IPS-18a (cell line): ENCODE measurements at regions not wholly inside any gene's neighbourhood (a gene's known extent, or its start where the extent isn't known, plus 50 kb on each side); places are given as distances from the start of the nearest gene placed in this dataset.
"Not testable (repeated sequence)": the region's sequence is repeated elsewhere in the genome, so short reads cannot be mapped to it uniquely, and the experiment has no call there.

ENCODE experiments used
- H3K27ac ChIP-seq: one replicate; pipeline ENCODE4 v1.5.1; 2013; ENCODE audit warnings: low read length
- H3K27me3 ChIP-seq: one replicate; pipeline ENCODE4 v1.6.1; 2013; ENCODE audit warnings: mild to moderate bottlenecking, low read length; ENCODE audit not compliant: control insufficient read depth, insufficient read depth
- H3K36me3 ChIP-seq: one replicate; pipeline ENCODE4 v1.6.1; 2013; ENCODE audit warnings: low read depth, low read length; ENCODE audit not compliant: control insufficient read depth
- H3K4me1 ChIP-seq: one replicate; pipeline ENCODE4 v1.6.1; 2013; ENCODE audit warnings: low read depth, low read length; ENCODE audit not compliant: control insufficient read depth
- H3K4me3 ChIP-seq: one replicate; pipeline ENCODE4 v1.5.1; 2013; ENCODE audit warnings: low read length
- H3K9ac ChIP-seq: one replicate; pipeline ENCODE4 v1.6.1; 2013; ENCODE audit warnings: mild to moderate bottlenecking, low read length, moderate library complexity
- H3K9me3 ChIP-seq: one replicate; pipeline ENCODE4 v1.6.1; 2013; ENCODE audit warnings: low read depth, low read length; ENCODE audit not compliant: control insufficient read depth

DNA sequence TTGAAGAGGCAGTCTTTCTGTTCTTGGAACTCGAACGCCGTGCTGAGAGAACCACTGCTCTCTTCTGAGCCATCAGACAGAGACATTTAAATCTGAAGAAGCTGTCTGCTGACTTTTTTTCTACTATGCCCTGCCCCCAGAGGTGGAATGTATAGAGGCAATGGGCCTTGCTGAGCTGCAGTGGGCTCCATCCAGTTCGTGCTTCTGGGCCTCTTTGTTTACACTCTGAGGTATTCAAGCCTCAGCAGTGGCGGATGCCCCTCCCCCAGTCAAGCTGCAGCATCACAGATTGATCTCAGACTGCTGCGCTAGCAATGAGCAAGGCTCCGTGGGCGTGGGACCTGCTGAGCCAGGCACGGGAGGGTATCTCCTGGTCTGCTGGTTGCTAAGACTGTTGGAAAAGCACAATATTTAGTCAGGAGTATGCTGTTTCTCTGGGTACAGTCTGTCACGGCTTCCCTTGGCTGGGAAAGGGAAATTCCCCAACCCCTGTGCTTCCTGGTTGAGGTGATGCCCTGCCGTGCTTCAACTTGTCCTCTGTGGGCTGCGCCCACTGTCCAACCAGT, 526.8 kb downstream of the CD109 start:
- H3K36me3 ChIP-seq: no peaks in the 10 kb centered on the region
- H3K4me3 ChIP-seq: no peak overlapping the region
- no peak overlapping the region for H3K27ac ChIP-seq
- peaks cover 3% of the 10 kb centered on the region for H3K4me1 ChIP-seq
- H3K9me3 ChIP-seq: no peaks in the 10 kb centered on the region
- no peak overlapping the region for H3K9ac ChIP-seq
- H3K27me3 ChIP-seq: no peaks in the 10 kb centered on the region

DNA sequence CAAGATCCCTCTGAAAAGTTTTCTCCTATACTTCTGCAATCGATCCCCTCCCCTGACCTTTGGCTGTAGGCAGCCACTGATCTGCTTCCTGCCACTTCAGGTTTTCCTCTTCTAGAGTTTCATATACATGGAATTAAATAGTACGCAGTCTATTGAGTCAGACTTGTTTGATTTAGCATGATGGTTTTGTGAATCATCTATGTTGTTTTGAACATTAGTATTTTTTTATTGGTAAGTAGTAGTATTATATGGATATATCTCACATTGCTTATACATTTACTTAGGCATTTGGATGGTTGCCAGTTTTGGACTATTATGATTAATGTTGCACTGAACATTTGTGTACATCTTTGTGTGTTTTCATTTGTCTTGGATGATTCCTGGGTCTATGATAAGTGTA, 518.0 kb downstream of the CD109 start:
- Histone ChIP-seq H3K27ac (no peak overlapping the region), H3K27me3 (no peaks in the 10 kb centered on the region), H3K9me3 (no peaks in the 10 kb centered on the region), H3K4me3 (no peak overlapping the region), H3K9ac (no peak overlapping the region), H3K4me1 (peaks cover 6% of the 10 kb centered on the region), H3K36me3 (no peaks in the 10 kb centered on the region)

DNA sequence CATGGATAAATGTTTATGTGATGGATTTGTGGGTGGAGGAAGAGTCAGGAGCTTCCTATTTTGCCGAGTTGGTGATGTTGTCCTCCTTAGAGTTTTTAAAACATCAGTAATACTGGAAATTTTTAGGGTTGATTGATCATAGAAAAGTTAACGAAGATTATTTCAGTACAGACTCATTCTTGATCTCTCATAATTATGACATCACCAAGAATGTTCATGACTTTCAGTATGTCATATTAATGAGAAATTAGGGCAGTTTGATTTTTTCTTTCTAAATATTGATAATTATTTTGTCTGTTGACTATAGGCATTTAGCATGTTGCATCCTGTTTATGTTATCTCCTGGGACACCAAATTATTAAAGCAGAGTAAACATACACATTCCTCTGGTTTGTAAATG, 512.2 kb downstream of the CD109 start:
- Histone ChIP-seq H3K4me1 (no peaks in the 10 kb centered on the region), H3K4me3 (no peak overlapping the region), H3K9ac (no peak overlapping the region), H3K27me3 (no peaks in the 10 kb centered on the region), H3K9me3 (peaks cover 8% of the 10 kb centered on the region), H3K27ac (no peak overlapping the region), H3K36me3 (no peaks in the 10 kb centered on the region)

DNA sequence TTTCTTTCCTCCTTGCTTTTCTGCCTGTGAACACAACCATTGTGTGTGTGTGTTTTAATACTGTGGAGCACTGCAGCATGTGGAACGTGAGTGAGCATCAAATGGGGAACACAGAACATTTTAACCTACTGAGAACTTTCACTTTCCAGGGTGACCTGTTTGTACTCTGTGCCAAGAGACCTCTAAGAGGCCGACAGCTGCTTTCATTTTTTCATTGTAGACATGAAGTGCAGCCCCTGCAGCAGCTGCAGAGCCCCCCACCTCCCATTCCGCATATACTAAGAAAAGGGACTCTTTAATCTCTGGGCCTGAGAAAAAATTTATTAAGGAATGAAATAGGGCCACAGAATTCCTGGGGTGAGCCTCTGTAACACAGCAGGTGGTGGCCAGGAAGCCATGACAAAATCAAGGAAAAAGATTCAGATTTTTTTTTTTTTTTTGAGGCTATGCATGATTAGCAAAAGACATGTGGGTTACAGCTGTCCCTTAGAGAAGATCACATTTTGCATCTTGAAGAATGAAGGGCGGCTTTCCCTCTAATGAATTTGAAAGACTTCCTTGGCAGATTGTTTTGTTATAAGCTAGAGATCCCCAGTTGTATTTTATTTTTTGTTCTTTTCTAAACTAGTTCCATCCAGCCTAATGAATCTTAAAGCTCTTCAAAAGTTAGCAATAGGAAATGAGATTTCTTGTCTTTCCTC, 503.4 kb downstream of the CD109 start:
- peaks cover 10% of the 10 kb centered on the region for H3K4me1 ChIP-seq
- no peaks in the 10 kb centered on the region for H3K36me3 ChIP-seq
- no peak overlapping the region for H3K27ac ChIP-seq
- H3K4me3 ChIP-seq: no peak overlapping the region
- no peaks in the 10 kb centered on the region for H3K27me3 ChIP-seq
- H3K9me3 ChIP-seq: no peaks in the 10 kb centered on the region
- no peak overlapping the region for H3K9ac ChIP-seq

DNA sequence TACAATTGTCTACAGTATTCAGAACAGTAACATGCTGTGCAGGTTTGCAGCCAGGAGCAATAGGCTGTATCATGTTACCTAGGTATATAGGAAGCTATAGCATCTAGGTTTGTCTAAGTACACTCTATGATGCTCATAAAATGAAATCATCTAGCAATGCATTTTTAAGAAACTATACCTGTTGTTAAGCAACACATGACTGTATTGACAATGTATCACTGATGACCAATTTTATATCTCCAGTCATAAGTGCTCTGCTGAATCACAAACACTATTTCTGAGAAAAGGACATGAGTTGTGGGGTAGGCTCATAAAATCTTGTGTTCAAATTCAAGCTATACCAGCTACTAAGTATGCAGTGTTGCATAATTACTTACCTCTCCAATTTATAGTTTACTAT, 501.3 kb downstream of the CD109 start:
- no peaks in the 10 kb centered on the region for H3K27me3 ChIP-seq
- no peak overlapping the region for H3K4me3 ChIP-seq
- no peak overlapping the region for H3K27ac ChIP-seq
- no peaks in the 10 kb centered on the region for H3K36me3 ChIP-seq
- H3K4me1 ChIP-seq: peaks cover 10% of the 10 kb centered on the region
- no peaks in the 10 kb centered on the region for H3K9me3 ChIP-seq
- H3K9ac ChIP-seq: no peak overlapping the region

DNA sequence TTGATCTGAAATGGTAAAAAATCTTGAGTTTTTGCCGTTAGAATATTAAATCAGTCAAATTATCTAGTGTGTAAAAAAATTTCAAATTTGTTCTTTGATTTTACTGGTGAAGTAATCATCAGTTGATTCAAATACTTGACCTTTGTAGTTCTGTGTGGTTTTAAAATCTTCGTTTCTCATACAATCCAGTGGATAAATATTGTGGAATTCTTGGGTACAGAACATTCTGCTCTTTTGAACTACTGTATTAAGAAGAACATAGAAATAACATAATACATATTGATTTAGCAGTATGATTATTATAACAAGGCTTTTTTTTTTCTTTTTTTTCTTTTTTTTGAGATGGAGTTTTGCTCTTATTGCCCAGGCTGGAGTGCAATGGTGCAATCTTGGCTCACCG, 491.8 kb downstream of the CD109 start:
- no peaks in the 10 kb centered on the region for H3K9me3 ChIP-seq
- no peak overlapping the region for H3K27ac ChIP-seq
- no peaks in the 10 kb centered on the region for H3K4me1 ChIP-seq
- no peaks in the 10 kb centered on the region for H3K36me3 ChIP-seq
- no peaks in the 10 kb centered on the region for H3K27me3 ChIP-seq
- H3K4me3 ChIP-seq: no peak overlapping the region
- H3K9ac ChIP-seq: no peak overlapping the region

DNA sequence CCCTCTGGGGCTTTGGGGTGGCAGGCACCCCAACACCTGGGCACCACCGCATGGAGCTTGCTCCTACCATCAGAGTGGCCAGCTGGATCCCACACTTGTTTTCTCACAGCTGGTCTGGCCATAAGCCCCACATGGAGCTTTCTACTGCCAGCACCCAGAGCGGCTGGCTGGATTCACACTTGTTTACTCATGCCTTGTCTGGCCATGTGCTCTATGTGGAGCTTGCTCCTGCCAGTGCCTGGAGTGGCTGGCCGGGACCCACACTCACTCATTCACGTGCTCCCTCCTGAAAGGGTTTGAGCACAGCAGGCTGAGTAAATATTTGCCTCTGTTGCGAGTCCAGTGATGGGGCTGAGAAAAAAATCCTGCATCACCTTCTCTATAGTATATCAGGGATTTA, 487.0 kb downstream of the CD109 start:
- H3K27ac ChIP-seq: no peak overlapping the region
- H3K9me3 ChIP-seq: no peaks in the 10 kb centered on the region
- H3K27me3 ChIP-seq: no peaks in the 10 kb centered on the region
- no peaks in the 10 kb centered on the region for H3K36me3 ChIP-seq
- H3K4me1 ChIP-seq: no peaks in the 10 kb centered on the region
- no peak overlapping the region for H3K9ac ChIP-seq
- H3K4me3 ChIP-seq: no peak overlapping the region

DNA sequence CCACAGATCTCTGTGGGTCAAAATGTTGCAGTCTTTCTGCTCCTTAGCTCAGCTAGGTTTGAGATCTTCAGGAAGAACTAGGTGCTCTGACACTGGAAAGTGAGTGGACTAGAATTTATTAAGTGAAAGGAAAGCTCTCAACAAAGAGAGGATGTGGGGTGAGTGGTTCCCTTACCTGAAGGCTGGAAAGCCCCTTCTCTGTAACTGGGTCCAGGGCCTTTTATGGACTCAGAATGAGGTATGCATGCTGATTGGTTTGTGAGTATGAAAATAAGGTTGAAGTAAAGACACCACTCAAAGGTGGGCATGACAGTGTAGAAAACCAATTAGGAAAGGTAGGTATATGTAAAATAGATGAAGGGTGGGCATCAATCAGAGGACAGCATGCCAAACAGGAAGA, 485.5 kb downstream of the CD109 start:
- Histone ChIP-seq H3K9ac (no peak overlapping the region), H3K27ac (no peak overlapping the region), H3K4me3 (no peak overlapping the region), H3K4me1 (no peaks in the 10 kb centered on the region), H3K27me3 (no peaks in the 10 kb centered on the region), H3K36me3 (no peaks in the 10 kb centered on the region), H3K9me3 (no peaks in the 10 kb centered on the region)

DNA sequence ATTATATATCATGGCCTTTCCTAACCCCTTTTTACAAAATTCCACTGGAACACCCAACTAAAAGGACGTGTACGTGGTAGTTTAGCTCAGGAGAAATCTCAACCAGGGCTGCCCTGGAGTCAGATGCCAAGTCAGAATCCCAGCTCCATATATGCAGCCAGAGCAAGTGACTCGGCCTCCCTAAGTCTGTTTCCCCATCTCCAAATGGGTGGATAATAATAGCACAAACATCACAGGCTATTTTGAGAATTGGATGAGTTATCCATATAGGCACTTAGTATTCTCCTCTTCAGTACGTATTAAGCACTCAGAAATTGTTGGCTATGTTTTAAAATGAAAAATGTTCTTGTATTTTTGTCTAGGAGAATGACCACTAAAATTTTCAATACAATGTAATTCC, 481.5 kb downstream of the CD109 start:
- H3K36me3 ChIP-seq: no peaks in the 10 kb centered on the region
- no peak overlapping the region for H3K27ac ChIP-seq
- no peaks in the 10 kb centered on the region for H3K4me1 ChIP-seq
- no peaks in the 10 kb centered on the region for H3K9me3 ChIP-seq
- no peak overlapping the region for H3K9ac ChIP-seq
- no peak overlapping the region for H3K4me3 ChIP-seq
- no peaks in the 10 kb centered on the region for H3K27me3 ChIP-seq

DNA sequence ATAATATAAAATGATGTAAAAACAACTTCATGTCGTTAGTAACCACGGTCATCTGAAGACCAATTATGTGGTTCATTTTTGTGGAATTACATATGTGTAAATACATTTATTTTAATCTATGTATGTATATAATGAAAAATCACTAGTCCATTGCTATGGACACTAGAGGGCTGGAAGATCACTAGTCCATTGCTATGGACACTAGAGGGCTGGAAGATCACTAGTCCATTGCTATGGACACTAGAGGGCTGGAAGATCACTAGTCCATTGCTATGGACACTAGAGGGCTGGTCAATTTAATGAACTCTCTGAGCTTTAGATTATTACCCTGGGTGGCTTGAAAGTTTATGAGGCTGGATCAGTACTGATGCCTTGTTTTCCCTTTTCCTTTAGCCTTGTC, 474.5 kb downstream of the CD109 start:
- not testable (repeated sequence) for H3K9ac ChIP-seq, H3K27ac ChIP-seq, H3K36me3 ChIP-seq, H3K9me3 ChIP-seq, H3K4me1 ChIP-seq, H3K27me3 ChIP-seq, H3K4me3 ChIP-seq

DNA sequence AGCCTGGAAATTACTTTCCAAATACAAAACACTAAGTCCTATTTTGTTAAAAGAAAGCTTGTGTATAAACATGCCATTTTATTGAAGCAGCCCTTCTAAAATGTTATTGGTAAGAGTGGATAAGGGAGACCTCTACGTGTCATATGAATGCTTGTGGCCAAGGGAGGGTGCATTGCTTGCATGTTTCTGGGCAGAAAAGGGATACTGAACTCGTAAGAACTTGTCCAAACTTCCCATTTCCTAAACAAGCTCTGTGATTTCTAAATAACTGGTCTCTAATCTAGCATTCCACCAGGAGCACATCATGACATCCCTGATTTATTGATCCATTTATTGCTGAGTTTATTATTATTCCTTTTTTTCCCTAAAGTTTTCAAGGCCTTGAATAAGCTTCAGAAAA, 474.1 kb downstream of the CD109 start:
- Histone ChIP-seq H3K36me3 (no peaks in the 10 kb centered on the region), H3K9ac (no peak overlapping the region), H3K9me3 (no peaks in the 10 kb centered on the region), H3K4me3 (no peak overlapping the region), H3K4me1 (no peaks in the 10 kb centered on the region), H3K27ac (no peak overlapping the region), H3K27me3 (no peaks in the 10 kb centered on the region)

DNA sequence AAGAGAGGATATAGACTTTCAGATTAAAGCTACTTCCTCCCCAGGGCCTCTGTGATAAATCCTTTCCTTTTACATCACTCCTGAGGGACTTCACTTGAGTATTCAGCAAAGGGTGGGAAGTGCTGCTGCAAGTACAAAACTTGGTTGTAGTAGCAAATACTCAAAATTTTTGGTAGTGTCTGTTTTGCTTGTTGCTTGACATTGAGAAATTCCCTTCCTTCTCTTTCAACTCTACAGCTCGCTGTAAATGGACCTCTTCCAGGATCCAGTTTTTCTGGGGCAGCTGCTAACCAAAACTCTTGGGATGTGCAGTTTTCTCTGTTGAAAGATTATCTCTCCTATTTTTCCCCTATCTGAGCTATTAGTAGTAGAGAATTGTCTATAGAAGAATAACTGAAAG, 472.0 kb downstream of the CD109 start:
- Histone ChIP-seq H3K9ac (no peak overlapping the region), H3K4me1 (no peaks in the 10 kb centered on the region), H3K9me3 (no peaks in the 10 kb centered on the region), H3K4me3 (no peak overlapping the region), H3K36me3 (no peaks in the 10 kb centered on the region), H3K27me3 (no peaks in the 10 kb centered on the region), H3K27ac (no peak overlapping the region)
